ENCODE measurements at regions not wholly inside any gene's neighbourhood (a gene's known extent, or its start where the extent isn't known, plus 50 kb on each side); places are given as distances from the start of the nearest gene placed in this dataset.
A peak's percentile ranks its signal among the peaks of the same experiment; 100 is the strongest.

DNA sequence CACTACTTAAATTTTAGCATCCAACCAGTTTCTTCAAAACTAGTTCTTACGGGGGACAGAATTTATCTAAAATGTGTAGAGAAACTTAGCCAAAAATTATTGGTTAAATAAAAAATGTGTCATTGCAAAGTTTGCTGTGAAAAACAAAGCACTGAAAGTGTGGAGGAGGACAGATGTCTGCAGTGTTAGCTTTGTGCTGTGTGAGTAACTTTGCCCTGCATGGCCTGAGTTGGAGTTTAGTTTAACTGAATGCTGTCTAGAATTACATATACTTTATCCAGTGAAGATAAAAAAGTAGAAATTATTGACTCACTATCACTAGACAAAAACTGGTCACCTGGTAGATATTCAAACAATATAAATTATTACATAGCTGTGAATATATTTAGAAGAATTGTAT, 1225.2 kb upstream of the CELF4 start (continued):
- TF ChIP-seq STAT1 (conservative IDR thresholded peaks at IDR 0.05), result no peak

DNA sequence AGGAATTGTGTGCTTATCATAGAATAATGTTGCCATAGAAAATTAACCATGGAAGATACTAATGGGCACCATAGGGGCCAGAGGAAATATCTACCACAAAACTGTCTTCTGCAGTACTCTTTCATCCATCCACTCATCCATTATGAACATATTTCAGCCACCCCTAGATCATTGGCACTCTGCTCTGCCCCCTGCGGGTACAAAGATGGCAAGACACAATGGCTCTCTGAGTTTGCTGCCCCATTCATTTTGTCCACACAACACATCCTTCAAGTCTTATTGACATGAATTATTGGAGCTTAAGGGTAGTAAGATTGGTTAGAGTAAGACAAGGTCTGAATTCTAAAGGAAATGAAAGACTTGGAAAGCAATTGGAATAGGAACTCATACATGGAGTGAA, 1224.7 kb upstream of the CELF4 start:
- ChIA-PET RAD21 (ENCODE audit: unreplicated experiment) (interaction anchor here (0.7 kb wide), 1 partner anchor 244 kb away, joined by 3 read pairs; no protein-coding TSS in a partner anchor), CTCF (interaction anchor here (0.6 to 1.0 kb wide), 2 partner anchors 16 to 1075 kb away, joined by 3 to 4 read pairs; no protein-coding TSS in a partner anchor), SMC1A (ENCODE audit: uncharacterized antibody, unreplicated experiment) (no interaction called here), POLR2A (no interaction called here)
- Histone ChIP-seq H3K79me2 (ENCODE audit: control insufficient read depth, insufficient read depth, low read length) (no peaks in the 10 kb centered on the region), H3K36me3 (ENCODE audit: control insufficient read depth in 2 of 2, insufficient read depth in 2 of 2, low read length in 1 of 2) (no peaks in the 10 kb centered on the region), H3K9ac (ENCODE audit: control insufficient read depth, insufficient read depth, low read length) (no peak overlapping the region), H3K9me3 (replicated peaks; ENCODE audit: control insufficient read depth, insufficient read depth, low read length) (no peaks in the 10 kb centered on the region), H3K4me1 (ENCODE audit: control insufficient read depth, insufficient read depth, low read length) (no peaks in the 10 kb centered on the region), H3K27ac (ENCODE audit: control insufficient read depth, insufficient read depth) (no peak overlapping the region), H2AFZ (ENCODE audit: control insufficient read depth, low read depth, low read length) (no peak overlapping the region; the same call in 1 of the 2 replicates), H4K20me1 (ENCODE audit: control insufficient read depth, insufficient read depth) (no peaks in the 10 kb centered on the region), H3K4me2 (ENCODE audit: control insufficient read depth, insufficient read depth) (no peak overlapping the region), H3K27me3 (replicated peaks in 1 of 2; ENCODE audit: control insufficient read depth in 2 of 2, insufficient read depth in 2 of 2, low read length in 1 of 2) (no peaks in the 10 kb centered on the region), H3K4me3 (no peak overlapping the region)
- no peak for DNase-seq (ENCODE audit: low read depth, low spot score)
- ATAC-seq, result no peak
- BruUV-seq (replicated peaks), result no TSS peak
- no peak for FAIRE-seq
- WGBS (ENCODE audit: insufficient coverage, insufficient replicate concordance, low lambda C conversion rate, missing lambda C conversion rate), result 0% methylated on average over 1 of the region's 1 CpG
- in situ Hi-C loops (cut with MboI) (no loop called here), intact Hi-C loops (cut with micrococcal nuclease; ENCODE audit: unreplicated experiment) (no loop called here)
- TF ChIP-seq NFYA (IDR thresholded peaks at IDR 0.05; ENCODE audit: borderline replicate concordance, low read depth, low read length) (no peak), ZBTB11 (CRISPR knock-in tag; IDR thresholded peaks at IDR 0.05) (no peak), YY1 (IDR thresholded peaks at IDR 0.05; ENCODE audit: low read depth, low read length) (no peak), SMARCA5 (IDR thresholded peaks at IDR 0.05) (no peak), SMC3 (IDR thresholded peaks at IDR 0.05; ENCODE audit: borderline replicate concordance, low read length) (peak; percentile 22; the same call in 1 of the 2 replicates), JUNB (IDR thresholded peaks at IDR 0.05) (no peak), EP300 (IDR thresholded peaks at IDR 0.05; ENCODE audit: borderline replicate concordance in 1 of 2, control insufficient read depth in 1 of 2, low read depth in 2 of 2, low read length in 2 of 2) (no peak), RCOR1 (conservative IDR thresholded peaks at IDR 0.05; ENCODE audit: low read depth, low read length) (no peak), RAD21 (IDR thresholded peaks at IDR 0.05; ENCODE audit: insufficient read depth, low read depth, low read length) (peak; percentile 36; the same call in 1 of the 2 replicates)
- TF ChIP-seq, protein P1, sequence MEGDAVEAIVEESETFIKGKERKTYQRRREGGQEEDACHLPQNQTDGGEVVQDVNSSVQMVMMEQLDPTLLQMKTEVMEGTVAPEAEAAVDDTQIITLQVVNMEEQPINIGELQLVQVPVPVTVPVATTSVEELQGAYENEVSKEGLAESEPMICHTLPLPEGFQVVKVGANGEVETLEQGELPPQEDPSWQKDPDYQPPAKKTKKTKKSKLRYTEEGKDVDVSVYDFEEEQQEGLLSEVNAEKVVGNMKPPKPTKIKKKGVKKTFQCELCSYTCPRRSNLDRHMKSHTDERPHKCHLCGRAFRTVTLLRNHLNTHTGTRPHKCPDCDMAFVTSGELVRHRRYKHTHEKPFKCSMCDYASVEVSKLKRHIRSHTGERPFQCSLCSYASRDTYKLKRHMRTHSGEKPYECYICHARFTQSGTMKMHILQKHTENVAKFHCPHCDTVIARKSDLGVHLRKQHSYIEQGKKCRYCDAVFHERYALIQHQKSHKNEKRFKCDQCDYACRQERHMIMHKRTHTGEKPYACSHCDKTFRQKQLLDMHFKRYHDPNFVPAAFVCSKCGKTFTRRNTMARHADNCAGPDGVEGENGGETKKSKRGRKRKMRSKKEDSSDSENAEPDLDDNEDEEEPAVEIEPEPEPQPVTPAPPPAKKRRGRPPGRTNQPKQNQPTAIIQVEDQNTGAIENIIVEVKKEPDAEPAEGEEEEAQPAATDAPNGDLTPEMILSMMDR (IDR thresholded peaks at IDR 0.05 in 2 of 3, conservative IDR thresholded peaks at IDR 0.05 in 1 of 3; ENCODE audit: control insufficient read depth in 2 of 3, extremely low read depth in 1 of 3, insufficient read depth in 1 of 3, low read depth in 3 of 3, low read length in 3 of 3), result peak in 1 of 3 experiments; percentile 11; a peak in 1 of 6 replicates

Measured in GM12878 (cell line).